Gastroesophageal sphincter (tissue), 3 donors: ENCODE measurements at regions not wholly inside any gene's neighbourhood (a gene's known extent, or its start where the extent isn't known, plus 50 kb on each side); places are given as distances from the start of the nearest gene placed in this dataset.

Source experiments
- POLR2A ChIP-seq, 2 donors: fragments of 450-650 bp; IDR thresholded peaks; one replicate each; pipeline ENCODE4 v1.6.1; 2017; ENCODE audit warnings: antibody characterized with exemption in 2 of 2, mild to moderate bottlenecking in 2 of 2, moderate library complexity in 1 of 2
- TF ChIP-seq, protein P1 (sequence below), 4 experiments: fragments of 200-600 bp in 2 of 4; fragments of 450-650 bp in 2 of 4; sonication (generic) in 1 of 4; IDR thresholded peaks; one replicate each; pipeline ENCODE4 v1.5.1; 2017 to 2019; ENCODE audit warnings: antibody characterized with exemption in 4 of 4, mild to moderate bottlenecking in 2 of 4, moderate library complexity in 2 of 4

DNA sequence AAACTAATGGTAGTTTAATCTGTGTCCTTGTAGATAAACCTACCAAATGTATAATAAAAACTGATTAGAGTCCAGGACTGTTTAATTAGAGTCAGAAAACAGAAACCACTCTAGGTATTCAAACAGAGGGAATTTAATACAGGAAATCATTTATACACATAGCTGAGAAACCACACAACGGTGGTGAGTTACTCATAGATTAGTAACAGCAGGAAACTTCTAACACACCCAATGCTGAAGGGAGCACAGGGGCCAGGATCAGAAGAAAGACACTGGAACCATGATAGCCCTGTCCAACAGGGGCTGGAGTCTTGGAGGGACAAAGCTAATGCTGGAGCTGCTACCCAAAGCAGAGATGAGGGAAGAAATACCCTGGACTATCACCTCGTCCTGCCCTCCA is 321.0 kb downstream of the ACTL7B start:
- TF ChIP-seq, protein P1, sequence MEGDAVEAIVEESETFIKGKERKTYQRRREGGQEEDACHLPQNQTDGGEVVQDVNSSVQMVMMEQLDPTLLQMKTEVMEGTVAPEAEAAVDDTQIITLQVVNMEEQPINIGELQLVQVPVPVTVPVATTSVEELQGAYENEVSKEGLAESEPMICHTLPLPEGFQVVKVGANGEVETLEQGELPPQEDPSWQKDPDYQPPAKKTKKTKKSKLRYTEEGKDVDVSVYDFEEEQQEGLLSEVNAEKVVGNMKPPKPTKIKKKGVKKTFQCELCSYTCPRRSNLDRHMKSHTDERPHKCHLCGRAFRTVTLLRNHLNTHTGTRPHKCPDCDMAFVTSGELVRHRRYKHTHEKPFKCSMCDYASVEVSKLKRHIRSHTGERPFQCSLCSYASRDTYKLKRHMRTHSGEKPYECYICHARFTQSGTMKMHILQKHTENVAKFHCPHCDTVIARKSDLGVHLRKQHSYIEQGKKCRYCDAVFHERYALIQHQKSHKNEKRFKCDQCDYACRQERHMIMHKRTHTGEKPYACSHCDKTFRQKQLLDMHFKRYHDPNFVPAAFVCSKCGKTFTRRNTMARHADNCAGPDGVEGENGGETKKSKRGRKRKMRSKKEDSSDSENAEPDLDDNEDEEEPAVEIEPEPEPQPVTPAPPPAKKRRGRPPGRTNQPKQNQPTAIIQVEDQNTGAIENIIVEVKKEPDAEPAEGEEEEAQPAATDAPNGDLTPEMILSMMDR (IDR thresholded peaks at IDR 0.05): no peak
- no peak for TF ChIP-seq POLR2A (IDR thresholded peaks at IDR 0.05)
